Esophagus squamous epithelium (tissue), 5 donors: ENCODE measurements at regions not wholly inside any gene's neighbourhood (a gene's known extent, or its start where the extent isn't known, plus 50 kb on each side); places are given as distances from the start of the nearest gene placed in this dataset.

Experiments used
- DNase-seq: peaks from one replicate; lab custom pipeline; 2025; lab: John Stamatoyannopoulos, UW
- H3K27ac ChIP-seq, 4 donors: fragments of 200-600 bp; sonication (generic); one replicate each; pipeline ENCODE4 v1.5.1; 2016 to 2019; ENCODE audit warnings: mild to moderate bottlenecking in 1 of 4
- H3K27me3 ChIP-seq, 4 donors: fragments of 200-600 bp; sonication (generic); 1 replicate in 3 of 4; 2 replicates in 1 of 4; pipeline versions ENCODE4 v1.5.1 to v1.6.0; 2017 to 2021; ENCODE audit warnings: antibody characterized with exemption in 1 of 4
- H3K36me3 ChIP-seq, 3 donors: fragments of 200-600 bp; sonication (generic); one replicate each; pipeline ENCODE4 v1.5.1; 2016 to 2019
- H3K4me1 ChIP-seq, 3 donors: fragments of 200-600 bp; sonication (generic); one replicate each; pipeline ENCODE4 v1.5.1; 2017 to 2019
- H3K4me3 ChIP-seq, 4 donors: fragments of 200-600 bp; sonication (generic); 1 replicate in 3 of 4; 2 replicates in 1 of 4; pipeline ENCODE4 v1.5.1; 2016 to 2019; ENCODE audit warnings: mild to moderate bottlenecking in 2 of 4, moderate library complexity in 1 of 4
- H3K9me3 ChIP-seq, 3 donors: fragments of 200-600 bp; sonication (generic); one replicate each; pipeline ENCODE4 v1.5.1; 2016 to 2019
- POLR2A ChIP-seq, 4 donors: fragments of 450-650 bp; IDR thresholded peaks; one replicate each; pipeline ENCODE4 v1.6.1; 2017; ENCODE audit warnings: antibody characterized with exemption in 4 of 4, mild to moderate bottlenecking in 4 of 4, moderate library complexity in 3 of 4
- WGBS, 2 donors: methylation state at CpG; one replicate each; pipeline ENCODE4 v1.1.5; 2018; 5-methylcytosine and 5-hydroxymethylcytosine counted together
- intact Hi-C: fragments of 100-400 bp; cut with DNase I; formaldehyde crosslinking; loops from one replicate; pipeline ENCODE4 v1.15.0; 2022
- TF ChIP-seq, protein P1 (sequence below), 6 experiments: fragments of 450-650 bp in 4 of 6; fragments of 200-600 bp in 2 of 6; sonication (generic) in 2 of 6; IDR thresholded peaks; one replicate each; pipeline ENCODE4 v1.5.1; 2016 to 2019; ENCODE audit warnings: antibody characterized with exemption in 6 of 6, mild to moderate bottlenecking in 4 of 6, moderate library complexity in 4 of 6
- donor health status: DM: yes; HTN: yes; CAD: no.

DNA sequence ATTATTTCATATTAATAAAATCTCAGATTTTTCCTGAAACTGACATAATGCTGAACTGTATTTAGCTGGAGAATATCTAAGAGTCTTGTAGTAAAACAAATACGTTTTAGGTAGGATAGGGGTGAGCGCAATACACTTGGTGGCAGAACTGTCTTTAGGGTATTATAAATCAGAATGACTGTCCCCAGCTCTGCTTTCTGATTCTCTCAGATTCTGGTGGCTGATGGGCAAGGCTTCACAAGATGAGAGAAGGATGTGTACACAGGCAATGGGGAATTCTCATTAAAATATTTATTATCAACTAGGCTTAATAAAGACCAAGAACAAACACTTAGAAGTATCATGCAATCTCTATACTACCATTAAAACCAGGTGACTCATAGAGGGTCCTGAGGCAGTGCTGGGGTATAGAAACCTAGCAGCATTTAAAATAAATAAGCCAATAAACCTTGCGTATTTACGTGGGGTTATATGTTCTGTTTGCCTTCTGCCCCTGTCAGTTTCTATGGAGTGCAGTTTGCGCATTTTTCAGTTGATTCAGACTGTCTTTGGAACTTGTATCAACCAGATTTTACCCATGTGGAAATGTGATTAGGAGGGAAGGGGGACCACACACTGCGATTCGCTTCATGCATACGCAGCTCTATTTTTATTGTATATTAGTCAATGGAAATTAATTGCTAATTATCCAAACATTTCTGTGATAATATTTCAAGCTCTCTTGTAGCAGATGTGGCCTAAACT, 1150.7 kb upstream of the WWC1 start:
- Histone ChIP-seq H3K9me3 (no peaks in the 10 kb centered on the region), H3K27me3 (no peaks in the 10 kb centered on the region), H3K36me3 (no peaks in the 10 kb centered on the region), H3K4me1 (no peaks in the 10 kb centered on the region), H3K4me3 (no peak overlapping the region), H3K27ac (no peak overlapping the region)
- TF ChIP-seq, protein P1, sequence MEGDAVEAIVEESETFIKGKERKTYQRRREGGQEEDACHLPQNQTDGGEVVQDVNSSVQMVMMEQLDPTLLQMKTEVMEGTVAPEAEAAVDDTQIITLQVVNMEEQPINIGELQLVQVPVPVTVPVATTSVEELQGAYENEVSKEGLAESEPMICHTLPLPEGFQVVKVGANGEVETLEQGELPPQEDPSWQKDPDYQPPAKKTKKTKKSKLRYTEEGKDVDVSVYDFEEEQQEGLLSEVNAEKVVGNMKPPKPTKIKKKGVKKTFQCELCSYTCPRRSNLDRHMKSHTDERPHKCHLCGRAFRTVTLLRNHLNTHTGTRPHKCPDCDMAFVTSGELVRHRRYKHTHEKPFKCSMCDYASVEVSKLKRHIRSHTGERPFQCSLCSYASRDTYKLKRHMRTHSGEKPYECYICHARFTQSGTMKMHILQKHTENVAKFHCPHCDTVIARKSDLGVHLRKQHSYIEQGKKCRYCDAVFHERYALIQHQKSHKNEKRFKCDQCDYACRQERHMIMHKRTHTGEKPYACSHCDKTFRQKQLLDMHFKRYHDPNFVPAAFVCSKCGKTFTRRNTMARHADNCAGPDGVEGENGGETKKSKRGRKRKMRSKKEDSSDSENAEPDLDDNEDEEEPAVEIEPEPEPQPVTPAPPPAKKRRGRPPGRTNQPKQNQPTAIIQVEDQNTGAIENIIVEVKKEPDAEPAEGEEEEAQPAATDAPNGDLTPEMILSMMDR (IDR thresholded peaks at IDR 0.05), result no peak
- TF ChIP-seq POLR2A (IDR thresholded peaks at IDR 0.05), result no peak
- no peak for DNase-seq
- intact Hi-C loops, result no loop called here
- WGBS, 2 donors, result 87 to 92% methylated on average over 8 of the region's 8 CpGs

DNA sequence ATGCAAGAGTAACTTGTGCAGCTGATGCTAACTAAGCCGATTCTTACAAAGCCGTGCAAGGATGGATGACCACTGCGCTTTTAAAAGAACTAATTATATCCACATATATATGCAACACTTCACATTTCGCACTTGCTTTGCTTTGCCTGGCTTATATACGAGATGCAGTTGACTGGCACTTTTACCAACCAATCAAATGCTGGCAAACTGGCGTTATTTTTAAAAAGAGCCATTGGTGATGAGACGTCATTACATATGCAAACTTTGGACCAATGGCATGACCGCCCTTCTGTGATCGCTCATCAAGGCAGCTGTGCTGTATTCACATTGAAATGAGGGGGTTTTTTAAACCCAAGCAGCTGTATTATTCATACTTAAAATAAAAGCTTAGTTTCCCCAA, 1147.7 kb upstream of the WWC1 start:
- H3K4me3 ChIP-seq, result no peak overlapping the region
- no peaks in the 10 kb centered on the region for H3K27me3 ChIP-seq
- DNase-seq, result no peak
- no peaks in the 10 kb centered on the region for H3K9me3 ChIP-seq
- intact Hi-C loops, result no loop called here
- H3K27ac ChIP-seq, result no peak overlapping the region
- H3K36me3 ChIP-seq, result no peaks in the 10 kb centered on the region
- TF ChIP-seq, protein P1 (IDR thresholded peaks at IDR 0.05), result no peak
- TF ChIP-seq POLR2A (IDR thresholded peaks at IDR 0.05), result no peak
- H3K4me1 ChIP-seq, result no peaks in the 10 kb centered on the region
- 90 to 94% methylated on average over 9 of the region's 9 CpGs for WGBS, 2 donors

DNA sequence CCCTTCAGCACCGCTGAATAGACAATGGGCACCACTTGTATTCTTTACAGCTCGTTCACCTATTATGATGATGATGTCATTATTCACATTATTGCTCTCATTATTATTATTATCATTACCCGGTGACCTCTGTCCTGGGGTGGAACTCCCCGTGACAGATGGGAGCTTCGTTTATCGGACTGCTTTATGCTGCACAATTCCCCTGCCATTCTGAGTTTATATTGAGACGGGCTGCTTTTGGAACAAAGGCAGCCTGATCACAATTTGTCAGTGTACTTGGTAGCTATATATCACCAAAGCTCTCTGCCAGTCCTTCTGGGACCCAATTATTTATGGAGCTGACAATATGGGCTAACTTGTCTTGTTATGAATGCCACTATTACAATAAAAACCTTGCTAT, 1145.6 kb upstream of the WWC1 start:
- 82 to 87% methylated on average over 7 of the region's 7 CpGs for WGBS, 2 donors
- Histone ChIP-seq H3K9me3 (no peaks in the 10 kb centered on the region), H3K4me1 (no peaks in the 10 kb centered on the region), H3K27me3 (no peaks in the 10 kb centered on the region), H3K4me3 (no peak overlapping the region), H3K27ac (no peak overlapping the region), H3K36me3 (no peaks in the 10 kb centered on the region)
- intact Hi-C loops, result no loop called here
- no peak for DNase-seq
- TF ChIP-seq POLR2A (IDR thresholded peaks at IDR 0.05), result no peak
- TF ChIP-seq, protein P1 (IDR thresholded peaks at IDR 0.05), result no peak

DNA sequence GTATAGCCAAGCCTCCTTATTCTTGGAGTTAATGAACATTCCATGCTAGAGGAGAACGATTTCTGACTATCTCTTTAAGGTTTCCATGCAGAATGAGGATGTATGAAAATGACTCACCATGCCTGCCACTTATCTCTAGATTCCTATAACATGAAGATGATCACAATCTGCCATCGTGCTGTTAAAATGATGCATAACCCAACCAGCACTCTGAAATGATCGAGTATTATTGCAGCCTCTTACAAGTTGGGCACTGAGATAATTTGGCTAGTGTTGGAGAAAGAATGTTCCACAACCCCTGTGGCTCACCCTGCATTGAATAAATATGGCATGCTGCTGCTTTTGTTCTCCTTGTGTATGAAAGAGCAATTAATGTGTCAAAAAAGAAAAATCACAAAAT, 1143.6 kb upstream of the WWC1 start:
- intact Hi-C loops, result no loop called here
- no peaks in the 10 kb centered on the region for H3K4me1 ChIP-seq
- DNase-seq, result no peak
- H3K27me3 ChIP-seq, result no peaks in the 10 kb centered on the region
- H3K27ac ChIP-seq, result no peak overlapping the region
- WGBS, 2 donors, result 36 to 48% methylated on average over 3 of the region's 3 CpGs
- no peak for TF ChIP-seq POLR2A (IDR thresholded peaks at IDR 0.05)
- TF ChIP-seq, protein P1 (IDR thresholded peaks at IDR 0.05), result no peak
- no peak overlapping the region for H3K4me3 ChIP-seq
- no peaks in the 10 kb centered on the region for H3K9me3 ChIP-seq
- no peaks in the 10 kb centered on the region for H3K36me3 ChIP-seq

DNA sequence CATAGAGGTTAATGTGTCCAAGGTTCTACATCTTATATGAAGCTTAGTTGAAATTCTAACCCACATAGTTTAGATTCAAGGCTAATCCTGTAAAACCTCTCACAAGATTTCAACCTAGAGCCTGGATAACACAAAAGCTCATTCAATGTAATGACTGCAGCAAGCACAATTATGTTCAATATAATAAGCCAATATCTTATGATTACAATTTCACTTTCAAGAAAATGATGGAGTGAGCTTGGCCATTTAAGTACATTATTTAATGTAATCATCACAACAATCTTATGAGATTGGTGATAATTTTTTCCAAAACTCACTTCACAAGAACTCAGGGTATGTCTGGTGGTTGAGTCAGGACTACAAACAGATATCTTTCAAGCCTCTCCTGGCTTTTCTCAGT, 1140.8 kb upstream of the WWC1 start:
- Histone ChIP-seq H3K4me1 (no peaks in the 10 kb centered on the region), H3K36me3 (no peaks in the 10 kb centered on the region), H3K27ac (no peak overlapping the region), H3K9me3 (no peaks in the 10 kb centered on the region), H3K4me3 (no peak overlapping the region), H3K27me3 (no peaks in the 10 kb centered on the region)
- TF ChIP-seq, protein P1 (IDR thresholded peaks at IDR 0.05), result no peak
- TF ChIP-seq POLR2A (IDR thresholded peaks at IDR 0.05), result no peak
- no peak for DNase-seq
- intact Hi-C loops, result no loop called here
